DND-41 (cell line): ENCODE measurements at regions not wholly inside any gene's neighbourhood (a gene's known extent, or its start where the extent isn't known, plus 50 kb on each side); places are given as distances from the start of the nearest gene placed in this dataset.
"Not testable (repeated sequence)": the region's sequence is repeated elsewhere in the genome, so short reads cannot be mapped to it uniquely, and the experiment has no call there.

Experiments used
- ATAC-seq: fragments of 200-7000 bp; cut with Tn5 transposase; 3 replicates; pipeline ENCODE4 v1.9.1; 2021; ENCODE audit warnings: low read depth; ENCODE audit not compliant: insufficient read depth
- DNase-seq: peaks from one replicate; pipeline ENCODE4 v3.0.0-alpha.2; 2020
- H2AFZ ChIP-seq: 2 replicates; pipeline ENCODE4 v1.6.0; 2012; ENCODE audit warnings: low read depth, low read length
- H3K27ac ChIP-seq: 2 replicates; pipeline ENCODE4 v1.5.1; 2012; ENCODE audit warnings: low read length, inconsistent platforms
- H3K27me3 ChIP-seq: fragments of 200-600 bp; sonication (generic); 2 replicates; pipeline ENCODE4 v1.6.0; 2012; ENCODE audit warnings: low read length, mild to moderate bottlenecking, inconsistent platforms; ENCODE audit not compliant: insufficient read depth, poor library complexity
- H3K36me3 ChIP-seq: 2 replicates; pipeline ENCODE4 v1.5.1; 2012; ENCODE audit warnings: low read length, inconsistent platforms; ENCODE audit not compliant: insufficient read depth
- H3K4me1 ChIP-seq: 2 replicates; pipeline ENCODE4 v1.5.1; 2012; ENCODE audit warnings: mild to moderate bottlenecking, low read length; ENCODE audit not compliant: insufficient read depth
- H3K4me2 ChIP-seq: 2 replicates; pipeline ENCODE4 v1.6.0; 2012; ENCODE audit warnings: mild to moderate bottlenecking, moderate library complexity, low read length, inconsistent platforms; ENCODE audit not compliant: insufficient read depth
- H3K4me3 ChIP-seq, 2 experiments: fragments of 200-600 bp in 1 of 2; shearing (Covaris generic) in 1 of 2; 2 replicates each; pipeline ENCODE4 v1.5.1; 2012 to 2016; ENCODE audit warnings: inconsistent platforms in 2 of 2, low read length in 2 of 2, mild to moderate bottlenecking in 2 of 2, low read depth in 1 of 2, moderate library complexity in 1 of 2
- H3K79me2 ChIP-seq: 2 replicates; pipeline ENCODE4 v1.6.0; 2012; ENCODE audit warnings: low read length, inconsistent platforms; ENCODE audit not compliant: insufficient read depth
- H3K9ac ChIP-seq: 2 replicates; pipeline ENCODE4 v1.6.0; 2012; ENCODE audit warnings: low read depth, mild to moderate bottlenecking, inconsistent platforms, low read length, moderate library complexity
- H3K9me3 ChIP-seq: 2 replicates; pipeline ENCODE4 v1.5.1; 2012; ENCODE audit warnings: low read length, moderate library complexity, mild to moderate bottlenecking, inconsistent platforms; ENCODE audit not compliant: insufficient read depth, severe bottlenecking
- H4K20me1 ChIP-seq: 2 replicates; pipeline ENCODE4 v1.6.0; 2012; ENCODE audit warnings: low read length; ENCODE audit not compliant: insufficient read depth
- CTCF ChIP-seq: IDR thresholded peaks from 2 replicates; pipeline ENCODE4 v1.5.1; 2012; ENCODE audit warnings: borderline replicate concordance, low read length, moderate library complexity, mild to moderate bottlenecking; ENCODE audit not compliant: poor library complexity, severe bottlenecking; ENCODE audit errors: extremely low read depth
- EZH2 ChIP-seq: IDR thresholded peaks from 3 replicates; pipeline ENCODE4 v1.6.1; 2012; ENCODE audit warnings: borderline replicate concordance, low read depth, mild to moderate bottlenecking, moderate library complexity, low read length, inconsistent platforms; ENCODE audit not compliant: severe bottlenecking

- DNase-seq (no peak), ATAC-seq (no peak)
- Histone ChIP-seq H2AFZ (no peak overlapping the region), H3K27me3 (no peaks in the 10 kb centered on the region), H3K36me3 (no peaks in the 10 kb centered on the region), H3K27ac (no peak overlapping the region), H3K4me1 (no peaks in the 10 kb centered on the region), H3K9ac (no peak overlapping the region), H3K79me2 (no peaks in the 10 kb centered on the region), H3K4me3 (no peak overlapping the region), H4K20me1 (no peaks in the 10 kb centered on the region), H3K9me3 (peaks cover 2% of the 10 kb centered on the region), H3K4me2 (no peak overlapping the region)
- TF ChIP-seq EZH2, result no peak
These were observed 174.1 kb downstream of the UACA start for GRCh38 chr15:70589221-70589620.

GRCh38 chr15:70588613-70589012 lies 174.7 kb downstream of the UACA start:
- Histone ChIP-seq H3K79me2 (no peaks in the 10 kb centered on the region), H4K20me1 (no peaks in the 10 kb centered on the region), H3K9me3 (no peaks in the 10 kb centered on the region), H3K36me3 (no peaks in the 10 kb centered on the region), H3K4me1 (no peaks in the 10 kb centered on the region), H3K4me2 (no peak overlapping the region), H3K27me3 (no peaks in the 10 kb centered on the region), H3K4me3 (no peak overlapping the region), H3K27ac (no peak overlapping the region), H3K9ac (no peak overlapping the region), H2AFZ (no peak overlapping the region)
- DNase-seq, result no peak
- ATAC-seq, result no peak
- TF ChIP-seq CTCF, result no peak
- TF ChIP-seq EZH2, result no peak

- H3K27ac ChIP-seq, result no peak overlapping the region
- TF ChIP-seq EZH2, result no peak
- no peak for TF ChIP-seq CTCF
- no peaks in the 10 kb centered on the region for H3K4me1 ChIP-seq
- DNase-seq (no peak), ATAC-seq (no peak)
- no peak overlapping the region for H3K9ac ChIP-seq
- H2AFZ ChIP-seq, result no peak overlapping the region
- no peaks in the 10 kb centered on the region for H3K27me3 ChIP-seq
- no peak overlapping the region for H3K4me3 ChIP-seq
- no peaks in the 10 kb centered on the region for H3K9me3 ChIP-seq
- H3K4me2 ChIP-seq, result no peak overlapping the region
- H4K20me1 ChIP-seq, result no peaks in the 10 kb centered on the region
- H3K36me3 ChIP-seq, result no peaks in the 10 kb centered on the region
- H3K79me2 ChIP-seq, result no peaks in the 10 kb centered on the region
These were observed 175.3 kb downstream of the UACA start for GRCh38 chr15:70587896-70588567.

DNA sequence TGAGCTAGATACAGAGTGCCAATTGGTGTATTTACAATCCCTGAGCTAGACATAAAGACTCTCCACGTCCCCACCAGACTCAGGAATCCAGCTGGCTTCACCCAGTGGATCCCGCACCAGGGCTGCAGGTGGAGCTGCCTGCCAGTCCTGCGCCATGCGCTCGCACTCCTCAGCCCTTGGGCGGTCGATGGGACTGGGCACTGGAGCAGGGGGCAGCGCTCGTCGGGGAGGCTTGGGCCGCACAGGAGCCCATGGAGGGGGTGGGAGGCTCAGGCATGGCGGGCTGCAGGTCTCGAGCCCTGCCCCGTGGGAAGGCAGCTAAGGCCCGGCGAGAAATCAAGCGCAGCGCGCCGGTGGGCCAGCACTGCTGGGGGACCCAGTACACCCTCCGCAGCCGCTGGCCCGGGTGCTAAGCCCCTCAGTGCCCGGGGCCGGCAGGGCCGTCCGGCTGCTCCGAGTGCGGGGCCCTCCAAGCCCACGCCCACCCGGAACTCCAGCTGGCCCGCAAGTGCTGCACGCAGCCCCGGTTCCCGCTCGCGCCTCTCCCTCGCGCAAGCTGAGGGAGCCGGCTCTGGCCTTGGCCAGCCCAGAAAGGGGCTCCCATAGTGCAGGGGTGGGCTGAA lies 176.2 kb downstream of the UACA start:
- not testable (repeated sequence) for ATAC-seq, H3K36me3 ChIP-seq, DNase-seq, H3K4me2 ChIP-seq, H3K9me3 ChIP-seq, H4K20me1 ChIP-seq, H3K9ac ChIP-seq, H3K27ac ChIP-seq, H3K27me3 ChIP-seq, H3K79me2 ChIP-seq, H2AFZ ChIP-seq, H3K4me1 ChIP-seq, H3K4me3 ChIP-seq
